GM18951 (cell line): ENCODE measurements at regions not wholly inside any gene's neighbourhood (a gene's known extent, or its start where the extent isn't known, plus 50 kb on each side); places are given as distances from the start of the nearest gene placed in this dataset.
"Not testable (repeated sequence)": the region's sequence is repeated elsewhere in the genome, so short reads cannot be mapped to it uniquely, and the experiment has no call there.

Experiments used
- POLR2A ChIP-seq: IDR thresholded peaks from 4 replicates; pipeline ENCODE4 v1.6.1; 2011; ENCODE audit warnings: mild to moderate bottlenecking; ENCODE audit not compliant: insufficient read length, insufficient read depth; ENCODE audit errors: extremely low read depth
- in situ Hi-C: fragments of 300-500 bp; cut with MboI; formaldehyde crosslinking; loops from one replicate; pipeline ENCODE4 v1.12.0; 2022; ENCODE audit warnings: low sequenced_read_pairs, mixed read lengths, inconsistent platforms; ENCODE audit not compliant: unreplicated experiment

GRCh38 chr5:15376088-15376487 is 123.9 kb upstream of the FBXL7 start:
- no peak for TF ChIP-seq POLR2A
- in situ Hi-C loops = no loop called here

GRCh38 chr5:15375559-15375958 is 124.4 kb upstream of the FBXL7 start:
- no peak for TF ChIP-seq POLR2A
- in situ Hi-C loops = no loop called here

- in situ Hi-C loops = no loop called here
- no peak for TF ChIP-seq POLR2A
Observed at GRCh38 chr5:15374886-15375285, 125.1 kb upstream of the FBXL7 start.

- in situ Hi-C loops = no loop called here
Observed at GRCh38 chr5:15373151-15373550, 126.8 kb upstream of the FBXL7 start.

GRCh38 chr5:15371184-15371583 is 128.8 kb upstream of the FBXL7 start:
- TF ChIP-seq POLR2A = no peak
- in situ Hi-C loops = no loop called here

More at GRCh38 chr5:15373151-15373550, 126.8 kb upstream of the FBXL7 start:
- no peak for TF ChIP-seq POLR2A

- in situ Hi-C loops = no loop called here
- no peak for TF ChIP-seq POLR2A
Observed at GRCh38 chr5:15368835-15369234, 131.1 kb upstream of the FBXL7 start.

GRCh38 chr5:15367489-15367888 is 132.5 kb upstream of the FBXL7 start:
- TF ChIP-seq POLR2A = no peak
- in situ Hi-C loops = no loop called here

GRCh38 chr5:15366676-15367391 is 133.1 kb upstream of the FBXL7 start:
- in situ Hi-C loops = no loop called here
- TF ChIP-seq POLR2A = no peak

GRCh38 chr5:15365070-15365469 is 134.9 kb upstream of the FBXL7 start:
- in situ Hi-C loops = no loop called here
- TF ChIP-seq POLR2A = no peak

- in situ Hi-C loops = no loop called here
- TF ChIP-seq POLR2A = no peak
Observed at GRCh38 chr5:15363601-15364000, 136.4 kb upstream of the FBXL7 start.

- in situ Hi-C loops = not testable (repeated sequence)
Observed at GRCh38 chr5:15357092-15357453, 142.9 kb upstream of the FBXL7 start.

- in situ Hi-C loops = not testable (repeated sequence)
Observed at GRCh38 chr5:15356308-15357091, 143.5 kb upstream of the FBXL7 start.

- TF ChIP-seq POLR2A = no peak
- in situ Hi-C loops = no loop called here
Observed at GRCh38 chr5:15354021-15354420, 146.0 kb upstream of the FBXL7 start.

- in situ Hi-C loops = no loop called here
- no peak for TF ChIP-seq POLR2A
Observed at GRCh38 chr5:15353086-15353645, 146.8 kb upstream of the FBXL7 start.

GRCh38 chr5:15350614-15351013 is 149.4 kb upstream of the FBXL7 start:
- no peak for TF ChIP-seq POLR2A
- in situ Hi-C loops = no loop called here
